ENCODE measurements at regions not wholly inside any gene's neighbourhood (a gene's known extent, or its start where the extent isn't known, plus 50 kb on each side); places are given as distances from the start of the nearest gene placed in this dataset.
"Not testable (repeated sequence)": the region's sequence is repeated elsewhere in the genome, so short reads cannot be mapped to it uniquely, and the experiment has no call there.

DNA sequence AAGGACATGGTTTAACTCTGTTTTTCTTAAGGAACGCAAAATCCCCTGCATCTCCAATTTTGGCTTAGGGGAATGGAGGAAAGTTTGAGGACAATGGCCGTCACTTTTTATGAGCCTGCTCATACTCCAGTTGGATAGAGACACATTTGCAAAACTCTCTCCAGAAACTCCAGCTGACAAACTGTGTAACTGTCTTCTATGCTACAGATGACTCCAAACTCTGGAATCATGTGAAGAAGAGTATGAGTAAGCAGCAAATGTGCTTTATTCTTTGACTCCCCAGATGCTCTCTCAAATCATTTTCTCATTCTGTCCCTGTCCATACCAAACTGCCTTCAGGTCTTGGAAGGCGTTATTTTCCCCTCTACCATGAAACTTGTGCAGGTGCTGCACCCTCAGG is 226.5 kb upstream of the GPR149 start:
- ATAC-seq (no peak), DNase-seq (no peak)
- H3K9me3 Mint-ChIP-seq: no peaks in the 10 kb centered on the region
- ChIA-PET POLR2A (no interaction called here), CTCF (no interaction called here)
- H3K27me3 Mint-ChIP-seq: no peaks in the 10 kb centered on the region
- H3K27ac Mint-ChIP-seq: no peak overlapping the region
- intact Hi-C loops (cut with micrococcal nuclease): no loop called here
- no peak for TF ChIP-seq CTCF (IDR thresholded peaks at IDR 0.05)
- no peak overlapping the region for H3K4me3 Mint-ChIP-seq
- H3K36me3 Mint-ChIP-seq (ENCODE audit: low read depth): no peaks in the 10 kb centered on the region
- H3K4me1 Mint-ChIP-seq (ENCODE audit: low read depth): no peaks in the 10 kb centered on the region

DNA sequence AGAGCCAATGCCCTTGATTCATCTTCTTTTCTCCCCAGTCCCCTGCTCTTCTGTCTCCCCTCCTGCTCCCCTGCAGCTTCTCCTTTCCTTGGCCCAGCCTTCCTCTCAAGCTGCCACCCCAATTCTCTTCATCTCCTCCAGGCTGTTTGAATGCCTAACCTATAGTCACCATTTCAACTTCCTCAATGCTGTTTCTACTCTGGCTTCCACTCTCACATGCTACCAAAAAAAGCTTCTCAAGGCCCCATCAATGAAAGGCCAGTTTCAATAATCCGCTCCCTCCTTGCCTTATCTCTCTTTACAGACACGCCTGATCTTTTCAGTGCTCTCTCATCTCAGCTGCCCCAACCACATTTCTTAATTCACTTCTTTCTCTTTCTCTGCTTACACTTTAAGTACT is 212.2 kb upstream of the GPR149 start:
- no peak for ATAC-seq
- TF ChIP-seq CTCF (IDR thresholded peaks at IDR 0.05): no peak
- no peak overlapping the region for H3K4me3 Mint-ChIP-seq
- no peaks in the 10 kb centered on the region for H3K36me3 Mint-ChIP-seq (ENCODE audit: low read depth)
- H3K4me1 Mint-ChIP-seq (ENCODE audit: low read depth): no peaks in the 10 kb centered on the region
- ChIA-PET CTCF (no interaction called here), POLR2A (no interaction called here)
- no peak overlapping the region for H3K27ac Mint-ChIP-seq
- H3K27me3 Mint-ChIP-seq: no peaks in the 10 kb centered on the region
- intact Hi-C loops (cut with micrococcal nuclease): no loop called here
- H3K9me3 Mint-ChIP-seq: peaks cover 1% of the 10 kb centered on the region
- no peak for DNase-seq

DNA sequence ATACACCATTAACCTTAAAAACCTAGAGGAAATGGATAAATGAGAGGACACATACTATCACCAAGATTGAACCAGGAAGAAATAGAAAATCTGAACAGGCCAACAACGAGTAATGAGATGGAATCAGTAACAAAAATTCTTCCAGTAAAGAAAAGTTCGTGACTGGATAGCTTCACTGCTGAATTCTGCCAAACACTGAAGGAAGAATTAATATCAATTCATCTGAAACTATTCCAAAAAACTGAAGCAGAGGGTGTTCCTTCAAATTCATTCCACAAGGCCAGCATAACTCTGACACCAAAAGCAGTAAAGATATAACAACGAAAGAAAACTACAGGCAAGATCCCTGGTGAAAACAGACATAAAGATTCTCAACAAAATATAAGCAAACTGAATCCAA is 195.8 kb upstream of the GPR149 start:
- ChIA-PET POLR2A (no interaction called here), CTCF (no interaction called here)
- intact Hi-C loops (cut with micrococcal nuclease): no loop called here
- DNase-seq (no peak), ATAC-seq (no peak)
- no peaks in the 10 kb centered on the region for H3K4me1 Mint-ChIP-seq (ENCODE audit: low read depth)
- H3K27me3 Mint-ChIP-seq: no peaks in the 10 kb centered on the region
- no peak overlapping the region for H3K4me3 Mint-ChIP-seq
- H3K27ac Mint-ChIP-seq: no peak overlapping the region
- no peaks in the 10 kb centered on the region for H3K36me3 Mint-ChIP-seq (ENCODE audit: low read depth)
- peaks cover 4% of the 10 kb centered on the region for H3K9me3 Mint-ChIP-seq
- no peak for TF ChIP-seq CTCF (IDR thresholded peaks at IDR 0.05)

DNA sequence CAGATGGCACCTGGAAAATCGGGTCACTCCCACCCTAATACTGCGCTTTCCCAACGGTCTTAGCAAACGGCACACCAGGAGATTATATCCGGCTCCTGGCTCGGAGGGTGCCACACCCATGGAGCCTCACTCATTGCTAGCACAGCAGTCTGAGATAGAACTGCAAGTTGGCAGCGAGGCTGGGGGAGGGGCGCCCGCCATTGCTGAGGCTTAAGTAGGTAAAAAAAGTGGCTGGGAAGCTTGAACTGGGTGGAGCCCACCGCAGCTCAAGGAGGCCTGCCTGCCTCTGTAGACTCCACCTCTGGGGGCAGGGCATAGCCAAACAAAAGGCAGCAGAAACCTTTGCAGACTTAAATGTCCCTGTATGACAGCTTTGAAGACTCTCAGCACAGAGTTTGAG is 189.6 kb upstream of the GPR149 start:
- ATAC-seq; H3K9me3 Mint-ChIP-seq; CTCF ChIA-PET; POLR2A ChIA-PET; H3K4me1 Mint-ChIP-seq (ENCODE audit: low read depth); DNase-seq; intact Hi-C loops (cut with micrococcal nuclease); H3K27ac Mint-ChIP-seq; H3K27me3 Mint-ChIP-seq; H3K36me3 Mint-ChIP-seq (ENCODE audit: low read depth); H3K4me3 Mint-ChIP-seq: not testable (repeated sequence)

GRCh38 chr3:154616298-154616697 is 186.3 kb upstream of the GPR149 start:
- intact Hi-C loops (cut with micrococcal nuclease): no loop called here
- TF ChIP-seq CTCF (IDR thresholded peaks at IDR 0.05): no peak
- ChIA-PET CTCF (no interaction called here), POLR2A (no interaction called here)
- ATAC-seq (no peak), DNase-seq (no peak)
- H3K27me3 Mint-ChIP-seq: no peaks in the 10 kb centered on the region
- no peak overlapping the region for H3K4me3 Mint-ChIP-seq
- H3K4me1 Mint-ChIP-seq (ENCODE audit: low read depth): no peaks in the 10 kb centered on the region
- H3K36me3 Mint-ChIP-seq (ENCODE audit: low read depth): no peaks in the 10 kb centered on the region
- H3K9me3 Mint-ChIP-seq: no peaks in the 10 kb centered on the region
- no peak overlapping the region for H3K27ac Mint-ChIP-seq

- Mint-ChIP-seq H3K4me1 (ENCODE audit: low read depth) (no peaks in the 10 kb centered on the region), H3K27ac (no peak overlapping the region), H3K4me3 (no peak overlapping the region), H3K9me3 (no peaks in the 10 kb centered on the region), H3K36me3 (ENCODE audit: low read depth) (no peaks in the 10 kb centered on the region), H3K27me3 (no peaks in the 10 kb centered on the region)
- DNase-seq: no peak
- intact Hi-C loops (cut with micrococcal nuclease): no loop called here
- CTCF ChIA-PET: no interaction called here
- POLR2A ChIA-PET: no interaction called here
- TF ChIP-seq CTCF (IDR thresholded peaks at IDR 0.05): no peak
- no peak for ATAC-seq
Observed at GRCh38 chr3:154615471-154615870, 185.5 kb upstream of the GPR149 start.

All from activated CD8-positive, alpha-beta T cell treated with anti-CD3 and anti-CD28 coated beads for 36 hours (primary cell).